IMR-90 (cell line): ENCODE measurements at regions not wholly inside any gene's neighbourhood (a gene's known extent, or its start where the extent isn't known, plus 50 kb on each side); places are given as distances from the start of the nearest gene placed in this dataset.

Experiments used
- ATAC-seq: fragments of 200-7000 bp; cut with Tn5 transposase; 2 replicates; pipeline ENCODE4 v1.9.1; 2020; ENCODE audit warnings: low read depth, mild to moderate bottlenecking, moderate library complexity
- BruUV-seq: library from RNA; stranded (reverse); fragments of 400-500 nt; replicated peaks from 2 replicates; lab custom pipeline; 2021; lab: Mats Ljungman, UMichigan
- CTCF ChIA-PET: fragments of 300-600 bp; formaldehyde crosslinking; extraction: SDS; loops from one replicate; lab custom pipeline; 2021; ENCODE audit warnings: antibody characterized with exemption; lab: Yijun Ruan, JAX
- POLR2A ChIA-PET: fragments of 300-600 bp; sonication (Branson Sonifier 250); formaldehyde crosslinking; loops from one replicate; lab custom pipeline; 2022; ENCODE audit warnings: antibody characterized with exemption; ENCODE audit not compliant: unreplicated experiment; lab: Charles Lee
- DNase-seq: peaks from one replicate; pipeline ENCODE4 v3.0.0; 2013
- H2AFZ ChIP-seq: replicated peaks from 2 replicates; pipeline ENCODE3; 2013; ENCODE audit warnings: low read length, mild to moderate bottlenecking; ENCODE audit not compliant: poor library complexity
- H2AK5ac ChIP-seq: 2 replicates; pipeline ENCODE4 v1.6.1; 2013; ENCODE audit warnings: low read depth, low read length, inconsistent platforms
- H2AK9ac ChIP-seq: replicated peaks from 2 replicates; pipeline ENCODE3; 2013; ENCODE audit warnings: mild to moderate bottlenecking, low read depth, low read length, moderate library complexity; ENCODE audit not compliant: poor library complexity
- H2BK120ac ChIP-seq: 2 replicates; pipeline ENCODE4 v1.6.1; 2013; ENCODE audit warnings: low read depth, low read length, inconsistent platforms
- H2BK15ac ChIP-seq: 3 replicates; pipeline ENCODE4 v1.6.1; 2013; ENCODE audit warnings: low read depth, low read length, inconsistent platforms
- H2BK20ac ChIP-seq: 2 replicates; pipeline ENCODE4 v1.6.1; 2013; ENCODE audit warnings: low read depth, mild to moderate bottlenecking, inconsistent platforms, low read length, moderate library complexity
- H2BK5ac ChIP-seq: 2 replicates; pipeline ENCODE4 v1.6.1; 2013; ENCODE audit warnings: mild to moderate bottlenecking, low read depth, low read length, inconsistent platforms; ENCODE audit not compliant: poor library complexity, severe bottlenecking
- H3K14ac ChIP-seq: replicated peaks from 2 replicates; pipeline ENCODE4 v1.6.1; 2013; ENCODE audit warnings: low read depth, low read length, inconsistent platforms
- H3K18ac ChIP-seq: 2 replicates; pipeline ENCODE4 v1.6.1; 2013; ENCODE audit warnings: low read depth, low read length, control low read depth
- H3K23ac ChIP-seq: 2 replicates; pipeline ENCODE4 v1.6.1; 2013; ENCODE audit warnings: low read depth, low read length, inconsistent platforms
- H3K27ac ChIP-seq: 2 replicates; pipeline ENCODE4 v1.5.1; 2013; ENCODE audit warnings: mild to moderate bottlenecking, control low read depth, low read length; ENCODE audit not compliant: insufficient read depth
- H3K27me3 ChIP-seq: 2 replicates; pipeline ENCODE4 v1.6.1; 2013; ENCODE audit warnings: low read length; ENCODE audit not compliant: control insufficient read depth, insufficient read depth
- H3K36me3 ChIP-seq: 2 replicates; pipeline ENCODE4 v1.6.1; 2013; ENCODE audit warnings: low read length, mixed read lengths; ENCODE audit not compliant: control insufficient read depth, insufficient read depth
- H3K4ac ChIP-seq: 2 replicates; pipeline ENCODE4 v1.6.1; 2013; ENCODE audit warnings: low read depth, low read length, inconsistent platforms
- H3K4me1 ChIP-seq: 2 replicates; pipeline ENCODE4 v1.6.1; 2013; ENCODE audit warnings: low read length, mixed read lengths; ENCODE audit not compliant: control insufficient read depth, insufficient read depth
- H3K4me2 ChIP-seq: 2 replicates; pipeline ENCODE4 v1.6.1; 2013; ENCODE audit warnings: low read depth, mild to moderate bottlenecking, control low read depth, low read length, moderate library complexity
- H3K4me3 ChIP-seq: 2 replicates; pipeline ENCODE4 v1.5.1; 2013; ENCODE audit warnings: low read depth, mild to moderate bottlenecking, control low read depth, low read length, moderate library complexity; ENCODE audit not compliant: insufficient read depth
- H3K56ac ChIP-seq: 2 replicates; pipeline ENCODE4 v1.6.1; 2013; ENCODE audit warnings: low read length, inconsistent platforms; ENCODE audit not compliant: insufficient read depth; ENCODE audit errors: extremely low read depth
- H3K79me1 ChIP-seq, 2 experiments: 2 replicates each; pipeline ENCODE4 v1.6.1; 2013; ENCODE audit warnings: low read length in 2 of 2, inconsistent platforms in 1 of 2, low read depth in 1 of 2
- H3K9ac ChIP-seq: 2 replicates; pipeline ENCODE4 v1.6.1; 2013; ENCODE audit warnings: low read depth, low read length, control low read depth
- H3K9me1 ChIP-seq: 2 replicates; pipeline ENCODE4 v1.6.1; 2013; ENCODE audit warnings: low read length, inconsistent platforms; ENCODE audit not compliant: insufficient read depth
- H3K9me3 ChIP-seq: 2 replicates; pipeline ENCODE4 v1.6.1; 2013; ENCODE audit warnings: low read length; ENCODE audit not compliant: control insufficient read depth, insufficient read depth
- H4K20me1 ChIP-seq: 2 replicates; pipeline ENCODE4 v1.6.1; 2013; ENCODE audit warnings: low read length, inconsistent platforms; ENCODE audit not compliant: insufficient read depth
- H4K5ac ChIP-seq: 2 replicates; pipeline ENCODE4 v1.6.1; 2013; ENCODE audit warnings: mild to moderate bottlenecking, low read depth, low read length, control low read depth
- H4K8ac ChIP-seq, 2 experiments: 2 replicates each; pipeline ENCODE4 v1.6.1; 2013; ENCODE audit warnings: low read depth in 2 of 2, low read length in 2 of 2, control low read depth in 1 of 2, inconsistent platforms in 1 of 2
- H4K91ac ChIP-seq: 2 replicates; pipeline ENCODE4 v1.6.1; 2013; ENCODE audit warnings: low read depth, low read length, inconsistent platforms; ENCODE audit not compliant: insufficient read depth
- MXI1 ChIP-seq: IDR thresholded peaks from 2 replicates; pipeline ENCODE4 v1.6.1; 2012; ENCODE audit warnings: low read depth, mild to moderate bottlenecking, low read length, moderate library complexity, borderline replicate concordance
- NFE2L2 ChIP-seq: fragments of 150-350 bp; IDR thresholded peaks from 2 replicates; pipeline ENCODE4 v1.6.1; 2016; ENCODE audit warnings: low read depth, mild to moderate bottlenecking, low read length
- SMC3 ChIP-seq: fragments of 150-350 bp; IDR thresholded peaks from 2 replicates; pipeline ENCODE4 v1.6.1; 2016; ENCODE audit warnings: low read depth, mild to moderate bottlenecking, antibody characterized with exemption, low read length, moderate library complexity
- WGBS, 2 experiments: methylation state at CpG; one replicate each; pipeline versions ENCODE4 v1.1.5 to v1.1.7; 2013; ENCODE audit warnings: missing lambda C conversion rate in 2 of 2; ENCODE audit not compliant: insufficient read length in 1 of 2; ENCODE audit errors: extremely low coverage in 2 of 2; 5-methylcytosine and 5-hydroxymethylcytosine counted together
- dilution Hi-C: fragments of 300-500 bp; cut with HindIII; formaldehyde crosslinking; loops from one replicate; pipeline ENCODE4 v1.14.3; 2018; ENCODE audit warnings: low sequenced_read_pairs; ENCODE audit not compliant: unreplicated experiment
- in situ Hi-C: fragments of 300-500 bp; cut with MboI; formaldehyde crosslinking; loops from 3 replicates; pipeline ENCODE4 v1.14.3; 2019; ENCODE audit warnings: low sequenced_read_pairs, inconsistent platforms, mixed read lengths
- intact Hi-C: fragments of 100-400 bp; cut with micrococcal nuclease; formaldehyde crosslinking; loops from 2 replicates; pipeline ENCODE4 v1.10.0; 2022

DNA sequence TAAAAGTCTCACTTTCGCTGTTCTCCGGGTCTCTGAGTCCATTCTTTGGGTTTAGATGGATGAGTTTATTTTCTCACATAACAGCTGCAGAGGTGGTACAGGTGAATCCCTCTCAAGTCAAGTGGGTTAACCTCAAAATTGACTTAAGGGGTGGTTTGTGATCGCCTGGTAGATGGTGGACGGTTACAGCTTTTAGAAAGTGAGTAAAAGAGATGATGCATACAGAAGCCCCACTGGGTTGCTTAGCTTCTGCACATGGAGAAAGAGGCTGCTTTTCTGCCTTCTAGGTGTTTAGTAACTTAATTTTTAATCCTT, 146.7 kb downstream of the TRIM27 start:
- no peak overlapping the region for H3K9ac ChIP-seq
- H3K4me1 ChIP-seq, result no peaks in the 10 kb centered on the region
- no peak overlapping the region for H2BK15ac ChIP-seq
- ATAC-seq, result no peak
- H2BK5ac ChIP-seq, result no peak overlapping the region
- H3K36me3 ChIP-seq, result no peaks in the 10 kb centered on the region
- no peak overlapping the region for H3K23ac ChIP-seq
- CTCF ChIA-PET, result no interaction called here
- H3K18ac ChIP-seq, result no peak overlapping the region
- no peak overlapping the region for H2AFZ ChIP-seq
- no peak for TF ChIP-seq SMC3
- no peak for TF ChIP-seq NFE2L2
- TF ChIP-seq MXI1, result no peak
- in situ Hi-C loops (no loop called here), dilution Hi-C loops (no loop called here), intact Hi-C loops (no loop called here)
- H3K79me1 ChIP-seq, result no peaks in the 10 kb centered on the region
- H2BK120ac ChIP-seq, result no peak overlapping the region
- no peak overlapping the region for H3K14ac ChIP-seq
- H3K4me3 ChIP-seq, result no peak overlapping the region
- WGBS, 2 experiments, result no CpG with 5 or more reads among the region's 4 CpGs
- DNase-seq, result no peak
- POLR2A ChIA-PET, result no interaction called here
- no peaks in the 10 kb centered on the region for H3K9me3 ChIP-seq
- no peaks in the 10 kb centered on the region for H4K20me1 ChIP-seq
- no peak overlapping the region for H4K8ac ChIP-seq
- H4K5ac ChIP-seq, result no peak overlapping the region
- no peaks in the 10 kb centered on the region for H3K9me1 ChIP-seq
- no TSS peak for BruUV-seq
- H3K4ac ChIP-seq, result no peak overlapping the region
- no peak overlapping the region for H3K4me2 ChIP-seq
- no peak overlapping the region for H2AK5ac ChIP-seq
- no peak overlapping the region for H4K91ac ChIP-seq
- no peak overlapping the region for H3K27ac ChIP-seq
- no peak overlapping the region for H2AK9ac ChIP-seq
- no peak overlapping the region for H3K56ac ChIP-seq
- H2BK20ac ChIP-seq, result no peak overlapping the region
- peaks cover 56% of the 10 kb centered on the region for H3K27me3 ChIP-seq
